WTC11 (cell line): ENCODE measurements at regions not wholly inside any gene's neighbourhood (a gene's known extent, or its start where the extent isn't known, plus 50 kb on each side); places are given as distances from the start of the nearest gene placed in this dataset.

ENCODE experiments used
- ATAC-seq: fragments of 200-7000 bp; cut with Tn5 transposase; 2 replicates; pipeline ENCODE4 v1.10.0; 2021; ENCODE audit warnings: mild to moderate bottlenecking, moderate library complexity
- CTCF ChIA-PET: fragments of 300-600 bp; sonication (Branson Sonifier 250); formaldehyde crosslinking; loops from one replicate; lab custom pipeline; 2021; ENCODE audit warnings: antibody characterized with exemption; lab: Charles Lee
- POLR2A ChIA-PET: fragments of 350-600 bp; sonication (Branson Sonifier 250); formaldehyde crosslinking; loops from one replicate; lab custom pipeline; 2021; ENCODE audit warnings: antibody characterized with exemption; lab: Charles Lee
- DNase-seq: peaks from one replicate; pipeline ENCODE4 v3.0.0; 2021; ENCODE audit warnings: low spot score
- H3K27ac Mint-ChIP-seq: 2 replicates; pipeline ENCODE4 v1.8.0; 2021; ENCODE audit warnings: mixed read lengths
- H3K27me3 Mint-ChIP-seq: 2 replicates; pipeline ENCODE4 v1.8.0; 2021; ENCODE audit warnings: low read depth, mild to moderate bottlenecking, moderate library complexity, mixed read lengths
- H3K36me3 Mint-ChIP-seq: 2 replicates; pipeline ENCODE4 v1.8.0; 2021; ENCODE audit warnings: mixed read lengths
- H3K4me1 Mint-ChIP-seq: 2 replicates; pipeline ENCODE4 v1.8.0; 2022; ENCODE audit warnings: mixed read lengths
- H3K4me3 Mint-ChIP-seq: 2 replicates; pipeline ENCODE4 v1.8.0; 2021; ENCODE audit warnings: mild to moderate bottlenecking, moderate library complexity, mixed read lengths
- H3K9me3 Mint-ChIP-seq: 2 replicates; pipeline ENCODE4 v1.8.0; 2021; ENCODE audit warnings: mixed read lengths
- AFF4 ChIP-seq: sonication (generic); formaldehyde crosslinking; IDR thresholded peaks from 2 replicates; pipeline ENCODE4 v1.8.1; 2023; ENCODE audit warnings: mild to moderate bottlenecking, missing genetic modification reagents, borderline replicate concordance
- E2F4 ChIP-seq: sonication (generic); formaldehyde crosslinking; IDR thresholded peaks from 2 replicates; pipeline ENCODE4 v1.8.1; 2022; ENCODE audit warnings: low read depth, mild to moderate bottlenecking, moderate library complexity, missing genetic modification reagents, borderline replicate concordance
- E2F5 ChIP-seq: sonication (generic); formaldehyde crosslinking; IDR thresholded peaks from 2 replicates; pipeline ENCODE4 v1.8.1; 2022; ENCODE audit warnings: mild to moderate bottlenecking, moderate library complexity, missing genetic modification reagents
- ERG ChIP-seq: fragments of 250-450 bp; sonication (Bioruptor Pico); IDR thresholded peaks from 2 replicates; pipeline ENCODE4 v1.8.0; 2021; ENCODE audit warnings: mild to moderate bottlenecking
- GABPB1 ChIP-seq: sonication (generic); formaldehyde crosslinking; IDR thresholded peaks from 2 replicates; pipeline ENCODE4 v1.8.1; 2023; ENCODE audit warnings: mild to moderate bottlenecking, missing genetic modification reagents
- GTF2I ChIP-seq: fragments of 250-450 bp; sonication (Bioruptor Pico); conservative IDR thresholded peaks from 2 replicates; pipeline ENCODE4 v1.4.0; 2021; ENCODE audit warnings: mild to moderate bottlenecking
- JUN ChIP-seq: sonication (generic); formaldehyde crosslinking; IDR thresholded peaks from 2 replicates; pipeline ENCODE4 v1.8.0; 2023; ENCODE audit warnings: mild to moderate bottlenecking, missing genetic modification reagents
- KAT7 ChIP-seq: sonication (generic); formaldehyde crosslinking; IDR thresholded peaks from 2 replicates; pipeline ENCODE4 v1.8.1; 2023; ENCODE audit warnings: missing genetic modification reagents, mild to moderate bottlenecking, borderline replicate concordance
- MAX ChIP-seq: sonication (generic); formaldehyde crosslinking; IDR thresholded peaks from 2 replicates; pipeline ENCODE4 v1.8.0; 2022; ENCODE audit warnings: mild to moderate bottlenecking, missing genetic modification reagents
- MLX ChIP-seq: sonication (generic); formaldehyde crosslinking; IDR thresholded peaks from 2 replicates; pipeline ENCODE4 v1.8.1; 2023; ENCODE audit warnings: mild to moderate bottlenecking, missing genetic modification reagents, moderate library complexity
- NFYB ChIP-seq: sonication (generic); formaldehyde crosslinking; conservative IDR thresholded peaks from 2 replicates; pipeline ENCODE4 v1.8.0; 2022; ENCODE audit warnings: low read depth, missing genetic modification reagents
- SMAD3 ChIP-seq: sonication (generic); formaldehyde crosslinking; IDR thresholded peaks from 2 replicates; pipeline ENCODE4 v1.8.0; 2022; ENCODE audit warnings: missing genetic modification reagents, mild to moderate bottlenecking, borderline replicate concordance
- SMAD4 ChIP-seq: sonication (generic); formaldehyde crosslinking; IDR thresholded peaks from 2 replicates; pipeline ENCODE4 v1.8.0; 2022; ENCODE audit warnings: mild to moderate bottlenecking, missing genetic modification reagents
- SOX15 ChIP-seq: fragments of 250-450 bp; sonication (Bioruptor Pico); IDR thresholded peaks from 2 replicates; pipeline ENCODE4 v1.9.0; 2021; ENCODE audit warnings: mild to moderate bottlenecking
- TCF7 ChIP-seq: sonication (generic); formaldehyde crosslinking; IDR thresholded peaks from 2 replicates; pipeline ENCODE4 v1.8.0; 2022; ENCODE audit warnings: mild to moderate bottlenecking, low read depth, missing genetic modification reagents, moderate library complexity
- USF2 ChIP-seq: sonication (generic); formaldehyde crosslinking; IDR thresholded peaks from 2 replicates; pipeline ENCODE4 v1.8.1; 2023; ENCODE audit warnings: mild to moderate bottlenecking, missing genetic modification reagents, moderate library complexity
- ZNF219 ChIP-seq: sonication (generic); formaldehyde crosslinking; IDR thresholded peaks from 2 replicates; pipeline ENCODE4 v1.8.0; 2023; ENCODE audit warnings: missing genetic modification reagents, mild to moderate bottlenecking, borderline replicate concordance
- ZNF423 ChIP-seq: fragments of 250-450 bp; sonication (Bioruptor Pico); IDR thresholded peaks from 2 replicates; pipeline ENCODE4 v2.1.2; 2022; ENCODE audit warnings: mild to moderate bottlenecking, moderate library complexity
- ZNF425 ChIP-seq: fragments of 250-450 bp; sonication (Bioruptor Pico); conservative IDR thresholded peaks from 2 replicates; pipeline ENCODE4 v1.9.0; 2021; ENCODE audit warnings: mild to moderate bottlenecking
- ZNF512 ChIP-seq: sonication (generic); formaldehyde crosslinking; IDR thresholded peaks from 2 replicates; pipeline ENCODE4 v1.8.1; 2022; ENCODE audit warnings: missing genetic modification reagents, borderline replicate concordance

GRCh38 chr2:239605976-239606375 is 205.2 kb upstream of the HDAC4 start:
- Mint-ChIP-seq H3K9me3 (0 out of 2 replicates have a peak, but pooled peaks cover 6% of the 10 kb centered on the region), H3K4me1 (peaks cover 16% of the 10 kb centered on the region), H3K27ac (no peak overlapping the region), H3K27me3 (no peaks in the 10 kb centered on the region; the same call in 1 of the 2 replicates), H3K36me3 (no peaks in the 10 kb centered on the region), H3K4me3 (no peak overlapping the region)
- no peak for ATAC-seq
- TF ChIP-seq SMAD3 (CRISPR knock-in tag) (no peak), ZNF512 (CRISPR knock-in tag) (no peak), E2F5 (CRISPR knock-in tag) (no peak), TCF7 (CRISPR knock-in tag) (no peak)
- DNase-seq: no peak
- ChIA-PET CTCF (no interaction called here), POLR2A (no interaction called here)

- Mint-ChIP-seq H3K36me3 (no peaks in the 10 kb centered on the region), H3K4me1 (peaks cover 17% of the 10 kb centered on the region), H3K27me3 (no peaks in the 10 kb centered on the region; the same call in 1 of the 2 replicates), H3K9me3 (0 out of 2 replicates have a peak, but pooled peaks cover 6% of the 10 kb centered on the region), H3K4me3 (no peak overlapping the region), H3K27ac (no peak overlapping the region)
- no peak for DNase-seq
- ATAC-seq: no peak
- ChIA-PET CTCF (interaction anchor here (0.7 kb wide), 1 partner anchor 82 kb away, joined by 3 read pairs; no protein-coding TSS in a partner anchor), POLR2A (no interaction called here)
- TF ChIP-seq NFYB (CRISPR knock-in tag): no peak
- no peak for TF ChIP-seq AFF4
- no peak for TF ChIP-seq ERG (CRISPR knock-in tag)
- no peak for TF ChIP-seq MLX (CRISPR knock-in tag)
- TF ChIP-seq JUN (CRISPR knock-in tag): no peak
- TF ChIP-seq SOX15: no peak
- no peak for TF ChIP-seq E2F4 (CRISPR knock-in tag)
- TF ChIP-seq USF2 (CRISPR knock-in tag): no peak
- no peak for TF ChIP-seq ZNF423
- no peak for TF ChIP-seq MAX (CRISPR knock-in tag)
- no peak for TF ChIP-seq ZNF219
- no peak for TF ChIP-seq KAT7 (CRISPR knock-in tag)
- no peak for TF ChIP-seq ZNF425 (CRISPR knock-in tag)
- no peak for TF ChIP-seq SMAD4
- no peak for TF ChIP-seq GABPB1 (CRISPR knock-in tag)
- no peak for TF ChIP-seq GTF2I (CRISPR knock-in tag)
These were observed 204.6 kb upstream of the HDAC4 start for GRCh38 chr2:239605409-239605808.
